ENCODE measurements at regions not wholly inside any gene's neighbourhood (a gene's known extent, or its start where the extent isn't known, plus 50 kb on each side); places are given as distances from the start of the nearest gene placed in this dataset.

GRCh38 chr5:113804943-113805342 is 291.4 kb downstream of the YTHDC2 start:
- no peak for TF ChIP-seq CTCF (IDR thresholded peaks at IDR 0.05)
- no peak for TF ChIP-seq POLR2A (IDR thresholded peaks at IDR 0.05)
